ENCODE measurements at regions not wholly inside any gene's neighbourhood (a gene's known extent, or its start where the extent isn't known, plus 50 kb on each side); places are given as distances from the start of the nearest gene placed in this dataset.

DNA sequence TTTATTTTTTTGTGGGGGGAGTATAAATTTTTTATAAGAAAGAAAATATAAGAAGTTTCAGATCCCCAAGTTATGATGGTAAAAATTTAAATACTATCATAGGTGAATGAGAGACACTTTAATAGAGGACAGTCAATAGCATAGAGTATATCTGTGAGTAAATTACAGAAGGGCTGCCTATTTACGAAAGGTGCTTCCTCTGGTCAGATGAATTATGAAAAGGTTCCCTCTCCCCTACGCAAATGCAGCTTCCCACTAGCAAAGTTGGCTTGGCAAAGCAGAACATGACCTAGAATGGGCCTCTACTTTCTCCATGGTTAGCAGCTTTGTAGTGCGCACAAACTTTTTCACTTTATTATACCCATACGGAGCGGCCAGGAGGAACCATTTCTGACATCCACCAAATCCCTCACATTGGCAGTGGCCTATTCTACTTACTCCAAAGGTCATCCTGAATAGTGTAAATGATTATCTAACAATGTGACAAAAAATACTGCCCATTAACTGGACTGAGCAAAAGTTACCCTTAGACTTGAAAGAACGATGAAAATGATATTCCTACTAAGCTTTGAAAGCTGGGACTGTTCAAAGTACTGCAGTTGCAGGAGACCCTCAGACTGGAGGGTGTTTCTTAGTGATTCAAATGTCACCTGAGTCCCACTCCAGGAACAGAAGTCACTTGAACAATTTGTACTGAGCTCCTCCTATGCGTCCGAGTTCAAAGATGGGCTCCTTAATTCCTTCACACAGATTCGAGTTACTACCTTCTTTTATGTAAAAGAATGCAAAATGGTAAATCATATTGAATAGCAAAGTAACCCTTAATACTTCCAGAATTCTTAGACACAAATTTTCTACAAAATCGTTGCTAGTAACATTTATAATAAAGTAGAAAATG, 148.5 kb downstream of the NOL4 start:
- no peak for DNase-seq (ENCODE audit: low spot score)

- no peak for DNase-seq (ENCODE audit: low spot score)
Observed at GRCh38 chr18:34061226-34061625, 163.5 kb downstream of the NOL4 start.

DNA sequence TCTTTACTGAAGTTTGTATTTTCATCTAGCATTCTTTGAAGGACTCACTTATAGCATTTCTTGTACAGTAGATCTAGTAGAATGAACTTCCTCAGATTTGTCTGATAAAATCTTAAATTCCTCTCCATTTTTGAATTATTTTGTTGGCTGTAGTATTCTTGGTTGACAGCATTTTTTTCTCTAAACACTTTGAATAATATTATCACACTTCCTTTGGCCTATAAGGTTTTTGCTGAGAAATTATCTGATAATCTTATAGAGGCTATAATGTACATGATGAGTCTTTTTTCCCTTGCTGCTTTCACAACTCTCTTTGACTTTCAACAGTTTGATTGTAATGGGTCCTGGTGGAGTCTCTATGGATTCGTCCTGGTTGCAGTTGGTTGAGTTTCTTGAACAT, 169.5 kb downstream of the NOL4 start:
- DNase-seq (ENCODE audit: low spot score), result no peak

DNA sequence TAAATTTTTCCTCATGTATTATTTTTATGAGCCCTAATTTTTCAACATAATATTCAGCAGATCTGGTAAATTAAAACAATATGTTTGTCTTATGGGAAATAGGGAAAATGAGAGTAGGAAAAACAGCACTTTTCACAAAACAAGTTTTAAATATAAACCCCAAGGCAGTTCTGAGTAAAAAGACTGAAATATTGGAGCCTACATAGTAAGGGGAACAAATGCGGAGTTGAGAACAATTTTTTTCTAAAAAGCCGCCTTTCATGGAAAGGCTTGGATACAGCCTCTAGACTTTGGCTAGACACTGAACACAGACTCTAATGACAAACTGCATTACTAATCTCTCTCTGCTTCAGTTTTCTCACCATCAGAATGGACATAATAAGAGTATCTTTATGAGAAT, 174.1 kb downstream of the NOL4 start:
- no peak for DNase-seq (ENCODE audit: low spot score)

- no peak for DNase-seq (ENCODE audit: low spot score)
Observed at GRCh38 chr18:34049511-34049910, 175.2 kb downstream of the NOL4 start.

DNA sequence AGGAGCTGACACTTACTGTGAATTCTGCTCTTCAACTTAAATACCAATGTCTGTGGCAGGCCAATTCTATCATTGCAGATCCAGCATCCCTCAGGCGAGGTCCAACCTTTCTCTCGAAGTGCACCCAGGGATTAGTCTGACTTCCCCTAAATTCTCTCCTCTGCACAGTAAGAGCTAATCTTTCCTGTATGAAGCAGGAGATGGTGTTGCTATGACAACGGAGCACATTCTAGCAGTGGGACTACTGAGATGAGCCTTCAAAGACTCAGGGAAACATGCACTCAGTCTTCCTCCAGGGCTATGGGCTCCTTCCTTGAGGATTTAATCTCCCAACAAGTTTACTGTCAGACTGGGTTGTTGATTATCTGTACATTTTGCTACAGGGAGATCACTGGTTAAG, 176.3 kb downstream of the NOL4 start:
- no peak for DNase-seq (ENCODE audit: low spot score)

DNA sequence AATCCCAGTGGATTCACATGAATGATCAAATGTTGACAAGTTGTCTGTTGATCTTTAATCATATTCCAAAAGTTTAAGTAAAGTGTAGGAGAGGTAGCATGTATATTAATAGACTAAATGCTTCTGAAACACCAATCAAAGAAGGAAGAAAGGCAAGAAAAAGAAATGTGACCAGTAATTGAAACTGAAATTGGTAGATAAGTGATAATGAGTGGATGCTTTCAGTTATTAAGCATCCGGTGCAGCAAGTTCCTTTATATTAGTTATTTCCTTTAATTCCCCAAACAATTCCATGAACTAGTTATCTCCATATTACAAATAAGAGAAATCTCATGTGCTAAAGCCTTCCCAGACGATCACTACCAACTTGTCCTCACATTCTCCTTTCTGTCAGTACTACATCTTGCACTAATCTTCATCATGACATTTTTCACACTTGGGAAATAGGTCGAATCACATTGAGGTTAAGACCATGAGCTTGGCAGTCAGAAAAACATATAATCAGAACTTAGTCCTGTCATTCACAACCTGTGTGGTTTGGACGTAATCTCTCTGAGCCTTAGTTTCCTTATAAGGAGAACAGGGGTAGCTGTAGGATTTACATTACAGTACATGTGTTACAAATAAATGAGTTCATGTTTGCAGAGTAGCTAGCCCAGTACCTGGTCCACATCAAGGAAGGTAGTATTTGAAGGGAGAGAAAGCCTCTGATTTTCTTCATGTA, 182.1 kb downstream of the NOL4 start:
- no peak for DNase-seq (ENCODE audit: low spot score)

- DNase-seq (ENCODE audit: low spot score), result no peak
Observed at GRCh38 chr18:34039611-34040010, 185.1 kb downstream of the NOL4 start.

DNA sequence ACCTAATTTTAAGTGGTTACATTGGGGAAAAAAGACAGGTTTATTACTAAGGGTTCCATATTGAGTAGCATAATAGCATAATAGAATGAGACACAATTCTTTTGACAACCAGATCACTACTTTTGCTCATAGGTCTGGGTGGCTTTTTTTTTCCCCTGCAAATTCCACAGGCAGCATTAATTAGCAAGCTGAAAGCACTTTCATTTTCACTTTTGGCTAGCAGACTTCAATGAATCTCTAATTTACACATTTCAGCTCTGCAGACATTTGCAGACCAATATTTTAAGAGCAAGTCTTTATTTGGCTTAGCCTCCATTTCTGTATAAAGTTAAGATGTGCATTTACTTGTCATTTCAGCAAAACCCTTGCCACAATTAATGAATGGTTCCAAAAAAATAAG, 185.5 kb downstream of the NOL4 start:
- no peak for DNase-seq (ENCODE audit: low spot score)

- no peak for DNase-seq (ENCODE audit: low spot score)
Observed at GRCh38 chr18:34038086-34038485, 186.6 kb downstream of the NOL4 start.

DNA sequence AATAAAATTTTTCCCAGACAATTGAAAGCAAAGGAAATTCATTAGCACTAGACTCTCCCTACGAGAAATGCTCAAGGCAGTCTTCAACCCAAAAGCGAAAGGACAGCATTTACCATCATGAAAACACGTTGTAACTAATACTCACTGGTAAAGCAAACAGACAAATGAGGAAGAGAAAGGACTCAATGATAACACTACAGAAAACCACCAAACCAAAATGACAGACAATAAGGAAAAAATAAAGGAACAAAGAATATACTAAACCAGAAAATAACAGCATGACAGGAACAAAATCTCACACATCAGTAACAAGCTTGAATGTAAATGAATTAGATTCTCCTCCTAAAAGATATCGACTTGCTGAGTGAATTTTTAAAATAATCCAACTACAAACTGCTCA, 190.7 kb downstream of the NOL4 start:
- DNase-seq (ENCODE audit: low spot score), result no peak

GRCh38 chr18:34031810-34032209, 192.9 kb downstream of the NOL4 start:
- DNase-seq (ENCODE audit: low spot score), result no peak

DNA sequence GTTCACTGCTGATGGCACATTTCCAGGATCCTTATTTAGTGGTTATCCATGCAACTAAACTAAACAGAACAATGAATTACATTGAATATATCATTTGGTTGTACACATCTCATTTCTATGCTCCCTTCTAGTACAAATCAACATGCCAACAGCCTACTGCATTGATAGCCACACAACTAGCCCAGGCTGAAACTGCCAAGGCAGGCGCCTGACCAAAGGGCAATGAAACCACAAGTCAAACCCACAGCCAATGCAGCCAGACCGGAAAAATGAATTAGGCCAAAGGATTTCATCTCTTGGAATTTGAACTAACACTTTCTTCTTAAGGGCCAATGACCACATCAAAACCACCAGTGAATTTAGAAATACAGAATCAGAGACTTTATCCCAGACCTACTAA, 196.4 kb downstream of the NOL4 start:
- DNase-seq (ENCODE audit: low spot score), result no peak

DNA sequence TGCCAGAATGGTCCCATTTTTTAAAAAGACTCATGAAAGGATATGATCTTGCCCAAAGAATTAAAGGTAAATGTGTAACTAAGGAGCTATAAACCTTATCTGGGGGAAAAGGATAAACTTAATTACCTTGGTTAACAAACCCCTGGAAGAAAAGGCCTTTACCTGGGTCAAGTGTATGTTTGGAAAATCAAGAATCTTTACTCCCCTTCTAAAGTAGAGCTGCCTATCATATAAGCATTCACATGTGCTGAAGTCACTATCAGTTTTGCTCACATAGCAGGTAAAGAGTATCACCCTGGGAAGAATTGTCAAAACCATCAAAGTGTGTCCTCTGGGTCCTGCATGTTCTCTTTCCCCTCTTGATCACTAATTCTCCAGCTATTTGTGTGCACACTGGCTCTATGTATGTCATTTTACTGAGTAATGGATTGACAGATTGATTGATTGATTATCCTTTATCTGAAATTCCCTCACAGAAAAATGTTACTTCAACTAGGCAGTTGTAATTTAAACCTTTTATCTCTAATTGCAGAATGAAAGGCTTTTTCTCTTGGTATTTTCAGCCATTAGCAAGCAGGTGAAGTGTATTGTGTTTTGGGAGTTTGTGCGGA, 199.4 kb downstream of the NOL4 start:
- no peak for DNase-seq (ENCODE audit: low spot score)

DNA sequence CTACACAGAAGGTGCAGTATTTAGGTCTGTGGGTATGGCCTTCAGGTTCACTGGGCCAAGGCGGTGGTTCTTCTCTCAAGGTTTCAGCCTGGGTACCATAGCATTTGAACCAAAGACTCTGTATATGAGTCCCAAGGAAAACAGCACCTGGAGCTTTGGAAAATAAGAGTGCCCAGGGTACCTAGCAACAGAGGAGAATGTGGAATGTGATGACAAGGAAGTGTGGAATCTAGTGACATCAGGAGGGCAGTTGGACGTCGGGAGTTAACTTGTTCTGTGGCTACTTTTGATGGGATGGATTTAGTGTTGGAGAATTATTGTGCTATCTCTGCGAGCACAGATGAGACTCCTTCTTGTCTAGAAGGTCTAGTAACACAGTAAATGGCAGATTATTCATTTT, 201.2 kb downstream of the NOL4 start:
- DNase-seq (ENCODE audit: low spot score), result no peak

DNA sequence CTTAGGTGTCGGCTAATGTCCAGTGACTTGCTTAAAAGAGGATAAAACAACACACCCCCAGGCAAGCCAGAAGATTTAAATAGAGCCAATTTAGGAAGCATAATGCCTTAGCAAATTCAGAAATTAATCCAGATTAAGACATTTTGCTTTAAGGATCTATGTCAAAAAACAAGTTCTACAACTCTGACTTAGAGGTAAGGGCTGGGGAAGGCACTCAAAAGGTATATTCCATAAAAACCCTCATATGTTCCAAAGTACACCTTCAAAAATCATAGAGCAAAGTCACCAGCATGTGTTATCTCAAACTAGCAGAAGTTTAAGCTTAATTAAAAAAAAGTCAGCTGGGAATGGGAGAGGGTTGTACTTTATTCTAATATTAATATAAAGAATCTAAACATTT, 206.4 kb downstream of the NOL4 start:
- DNase-seq (ENCODE audit: low spot score), result no peak

- DNase-seq (ENCODE audit: low spot score), result no peak
Observed at GRCh38 chr18:34003687-34004086, 221.0 kb downstream of the NOL4 start.

GRCh38 chr18:34002130-34002529, 222.6 kb downstream of the NOL4 start:
- no peak for DNase-seq (ENCODE audit: low spot score)

GRCh38 chr18:34001376-34001775, 223.3 kb downstream of the NOL4 start:
- DNase-seq (ENCODE audit: low spot score), result no peak

GRCh38 chr18:33987206-33987605, 237.5 kb downstream of the NOL4 start:
- no peak for DNase-seq (ENCODE audit: low spot score)

DNA sequence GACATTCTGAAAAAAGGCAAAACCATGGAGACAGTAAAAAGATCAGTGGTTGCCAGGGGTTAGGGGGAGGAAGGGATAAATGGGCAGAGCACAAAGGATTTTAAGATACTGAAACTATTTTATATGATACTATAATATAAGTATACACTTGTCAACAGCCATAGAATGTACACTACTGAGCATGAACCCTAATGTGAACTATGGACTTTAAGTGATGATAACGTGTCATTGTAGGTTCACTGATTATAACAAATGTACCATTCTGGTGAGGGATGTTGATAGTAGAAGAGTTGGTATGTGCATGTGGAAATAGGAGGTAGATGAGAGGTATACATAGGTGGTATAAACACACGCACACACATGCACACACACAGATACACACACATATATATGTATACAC, 241.6 kb downstream of the NOL4 start:
- DNase-seq (ENCODE audit: low spot score), result no peak

- no peak for DNase-seq (ENCODE audit: low spot score)
Observed at GRCh38 chr18:33960417-33960816, 264.3 kb downstream of the NOL4 start.

DNA sequence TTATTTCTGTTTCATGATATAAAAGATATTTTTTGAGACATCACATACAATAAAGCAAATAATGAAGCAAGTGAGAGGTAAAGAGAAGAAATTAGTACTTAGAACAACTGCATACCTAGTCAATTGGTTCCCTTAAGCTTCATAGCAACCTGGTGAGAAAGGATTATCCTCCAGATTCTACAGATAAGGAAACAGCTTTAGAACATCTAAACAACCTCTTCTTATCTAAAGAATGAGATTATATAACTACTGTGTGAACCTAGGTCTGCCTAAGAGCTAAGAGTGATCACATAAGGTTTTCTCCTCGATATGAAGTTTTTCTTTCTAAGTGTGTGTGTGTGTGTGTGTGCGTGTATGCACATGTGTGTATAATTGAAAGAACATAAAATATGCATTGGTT, 265.1 kb downstream of the NOL4 start:
- DNase-seq (ENCODE audit: low spot score), result no peak

Measured in HuH-7 (cell line).